GM12878 (cell line): ENCODE measurements at regions not wholly inside any gene's neighbourhood (a gene's known extent, or its start where the extent isn't known, plus 50 kb on each side); places are given as distances from the start of the nearest gene placed in this dataset.

Experiments used
- ATAC-seq: fragments of 200-7000 bp; cut with Tn5 transposase; 3 replicates; pipeline ENCODE4 v1.9.1; 2020; ENCODE audit warnings: mild to moderate bottlenecking, moderate library complexity
- BruUV-seq: library from RNA; stranded (reverse); fragments of 400-500 nt; replicated peaks from 2 replicates; lab custom pipeline; 2021; lab: Mats Ljungman, UMichigan
- CTCF ChIA-PET: fragments of 300-600 bp; sonication (Branson Sonifier 250); formaldehyde crosslinking; extraction: SDS; loops from one replicate; lab custom pipeline; 2021; ENCODE audit warnings: inconsistent platforms; lab: Yijun Ruan, JAX
- POLR2A ChIA-PET: fragments of 350-600 bp; formaldehyde crosslinking; extraction: SDS; loops from one replicate; lab custom pipeline; 2021; ENCODE audit warnings: inconsistent platforms; lab: Charles Lee
- RAD21 ChIA-PET: fragments of 300-600 bp; sonication (Branson Sonifier 250); formaldehyde crosslinking; loops from one replicate; lab custom pipeline; 2023; ENCODE audit warnings: antibody characterized with exemption; ENCODE audit not compliant: unreplicated experiment; lab: Charles Lee
- SMC1A ChIA-PET: fragments of 300-600 bp; sonication (Branson Sonifier 250); formaldehyde crosslinking; loops from one replicate; lab custom pipeline; 2023; ENCODE audit not compliant: unreplicated experiment, uncharacterized antibody; lab: Charles Lee
- DNase-seq: peaks from one replicate; pipeline ENCODE4 v3.0.0-alpha.2; 2011; ENCODE audit warnings: low read depth, low spot score
- FAIRE-seq: peaks from 3 replicates; lab custom pipeline; 2011; peaks lifted over from hg19 to GRCh38; lab: Jason Lieb, UNC
- H2AFZ ChIP-seq: 2 replicates; pipeline ENCODE4 v1.6.0; 2011; ENCODE audit warnings: low read depth, low read length, control low read depth; ENCODE audit not compliant: control insufficient read depth
- H3K27ac ChIP-seq: 2 replicates; pipeline ENCODE4 v1.5.1; 2011; ENCODE audit warnings: control low read depth; ENCODE audit not compliant: control insufficient read depth, insufficient read depth
- H3K27me3 ChIP-seq, 2 experiments: replicated peaks in 1 of 2; 2 replicates each; pipeline versions ENCODE4 v1.6.0 to v1.6.1; 2011; ENCODE audit warnings: low read length in 1 of 2; ENCODE audit not compliant: control insufficient read depth in 2 of 2, insufficient read depth in 2 of 2
- H3K36me3 ChIP-seq, 2 experiments: 2 replicates each; pipeline ENCODE4 v1.5.1; 2011; ENCODE audit warnings: low read length in 1 of 2; ENCODE audit not compliant: control insufficient read depth in 2 of 2, insufficient read depth in 2 of 2
- H3K4me1 ChIP-seq: 2 replicates; pipeline ENCODE4 v1.6.1; 2011; ENCODE audit warnings: mild to moderate bottlenecking, low read length, moderate library complexity, mixed read lengths; ENCODE audit not compliant: control insufficient read depth, insufficient read depth
- H3K4me2 ChIP-seq: 2 replicates; pipeline ENCODE4 v1.6.0; 2011; ENCODE audit warnings: control low read depth; ENCODE audit not compliant: control insufficient read depth, insufficient read depth
- H3K4me3 ChIP-seq: fragments of 200-600 bp; sonication (generic); 2 replicates; pipeline ENCODE4 v1.5.1; 2016
- H3K79me2 ChIP-seq: 2 replicates; pipeline ENCODE4 v1.6.0; 2011; ENCODE audit warnings: low read length; ENCODE audit not compliant: control insufficient read depth, insufficient read depth
- H3K9ac ChIP-seq: 2 replicates; pipeline ENCODE4 v1.8.0; 2011; ENCODE audit warnings: low read length, control low read depth, mixed read lengths; ENCODE audit not compliant: control insufficient read depth, insufficient read depth
- H3K9me3 ChIP-seq: replicated peaks from 3 replicates; pipeline ENCODE4 v1.5.1; 2011; ENCODE audit warnings: mild to moderate bottlenecking, low read length; ENCODE audit not compliant: control insufficient read depth, insufficient read depth
- H4K20me1 ChIP-seq: 2 replicates; pipeline ENCODE4 v1.6.0; 2011; ENCODE audit not compliant: control insufficient read depth, insufficient read depth
- BHLHE40 ChIP-seq, 2 experiments: fragments of 450-650 bp in 1 of 2; IDR thresholded peaks; 2 replicates each; pipeline ENCODE4 v1.6.1; 2011 to 2017; ENCODE audit warnings: low read depth in 2 of 2, borderline replicate concordance in 1 of 2, improper control_type of control experiment in 1 of 2, low read length in 1 of 2, mild to moderate bottlenecking in 1 of 2
- ELK1 ChIP-seq: IDR thresholded peaks from 2 replicates; pipeline ENCODE4 v1.6.1; 2012; ENCODE audit warnings: low read depth, low read length, improper control_type of control experiment
- HCFC1 ChIP-seq: fragments of 150-350 bp; IDR thresholded peaks from 2 replicates; pipeline ENCODE4 v1.6.1; 2014; ENCODE audit warnings: low read length
- IRF4 ChIP-seq: IDR thresholded peaks from 2 replicates; pipeline ENCODE4 v1.6.1; 2011; ENCODE audit warnings: low read depth, low read length
- MYB ChIP-seq: fragments of 150-350 bp; IDR thresholded peaks from 2 replicates; pipeline ENCODE4 v1.6.1; 2014; ENCODE audit warnings: mild to moderate bottlenecking, low read depth, low read length, borderline replicate concordance
- NBN ChIP-seq: fragments of 450-650 bp; IDR thresholded peaks from 2 replicates; pipeline ENCODE4 v1.6.1; 2016
- NFXL1 ChIP-seq: fragments of 450-650 bp; IDR thresholded peaks from 2 replicates; pipeline ENCODE4 v1.6.1; 2017; ENCODE audit warnings: antibody characterized with exemption, mild to moderate bottlenecking, borderline replicate concordance
- NR2C2 ChIP-seq: IDR thresholded peaks from 2 replicates; pipeline ENCODE4 v1.6.1; 2011; ENCODE audit warnings: borderline replicate concordance, low read depth; ENCODE audit not compliant: control insufficient read depth, insufficient read length
- RAD51 ChIP-seq: fragments of 450-650 bp; IDR thresholded peaks from 2 replicates; pipeline ENCODE4 v1.6.1; 2016; ENCODE audit warnings: moderate library complexity, mild to moderate bottlenecking, inconsistent platforms
- RFX5 ChIP-seq: IDR thresholded peaks from 2 replicates; pipeline ENCODE4 v1.6.1; 2011; ENCODE audit warnings: low read depth, low read length, improper control_type of control experiment
- STAT3 ChIP-seq: IDR thresholded peaks from 2 replicates; pipeline ENCODE4 v1.6.1; 2011; ENCODE audit warnings: low read depth, low read length, improper control_type of control experiment
- TCF12 ChIP-seq: IDR thresholded peaks from 2 replicates; pipeline ENCODE4 v1.6.1; 2011; ENCODE audit warnings: low read depth, mild to moderate bottlenecking, low read length
- TCF7 ChIP-seq: IDR thresholded peaks from 2 replicates; pipeline ENCODE4 v1.6.1; 2014; ENCODE audit warnings: antibody characterized with exemption, borderline replicate concordance
- ZNF592 ChIP-seq: fragments of 450-650 bp; IDR thresholded peaks from 2 replicates; pipeline ENCODE4 v1.6.1; 2017; ENCODE audit warnings: mild to moderate bottlenecking, moderate library complexity
- ZZZ3 ChIP-seq: IDR thresholded peaks from 2 replicates; pipeline ENCODE4 v1.6.1; 2011; ENCODE audit warnings: low read depth; ENCODE audit not compliant: control insufficient read depth, insufficient read length
- in situ Hi-C: fragments of 300-500 bp; cut with MboI; formaldehyde crosslinking; loops from 9 replicates; pipeline ENCODE4 v1.14.3; 2018; ENCODE audit warnings: mixed read lengths
- intact Hi-C: fragments of 100-400 bp; cut with micrococcal nuclease; formaldehyde crosslinking; loops from one replicate; pipeline ENCODE4 v1.14.2; 2022; ENCODE audit not compliant: unreplicated experiment

- TF ChIP-seq BHLHE40 (IDR thresholded peaks at IDR 0.05; ENCODE audit: borderline replicate concordance in 1 of 2, low read depth in 2 of 2, low read length in 1 of 2): no peak
- TF ChIP-seq, all 136 proteins: peak for 0
Measured at GRCh38 chr2:22037274-22037673, 913.5 kb downstream of the TDRD15 start (continued).

- intact Hi-C loops (no loop called here), in situ Hi-C loops (no loop called here)
- ATAC-seq (no peak), DNase-seq (no peak), FAIRE-seq (no peak)
- ChIA-PET CTCF (no interaction called here), RAD21 (no interaction called here), SMC1A (interaction anchor here (1.7 kb wide), 1 partner anchor 9 kb away, joined by 3 read pairs; no protein-coding TSS in a partner anchor), POLR2A (no interaction called here)
- Histone ChIP-seq H3K4me3 (no peak overlapping the region), H3K36me3 (no peaks in the 10 kb centered on the region), H2AFZ (no peak overlapping the region), H3K4me2 (no peak overlapping the region), H3K79me2 (no peaks in the 10 kb centered on the region), H3K27me3 (no peaks in the 10 kb centered on the region), H3K9me3 (no peaks in the 10 kb centered on the region), H4K20me1 (no peaks in the 10 kb centered on the region), H3K9ac (no peak overlapping the region), H3K27ac (no peak overlapping the region), H3K4me1 (no peaks in the 10 kb centered on the region)
- no peak for TF ChIP-seq NR2C2
- no peak for TF ChIP-seq STAT3
- TF ChIP-seq ELK1: no peak
- TF ChIP-seq NFXL1: no peak
- no peak for TF ChIP-seq TCF7
- TF ChIP-seq MYB: no peak
- TF ChIP-seq ZZZ3: no peak
- no peak for TF ChIP-seq NBN
- no peak for TF ChIP-seq TCF12
- no peak for TF ChIP-seq HCFC1
- no peak for TF ChIP-seq ZNF592
- no peak for TF ChIP-seq IRF4
- no peak for TF ChIP-seq RFX5
- TF ChIP-seq RAD51: no peak
- no TSS peak for BruUV-seq
Measured at GRCh38 chr2:22043784-22044183, 920.0 kb downstream of the TDRD15 start.
